HUES6 (cell line): ENCODE measurements at regions not wholly inside any gene's neighbourhood (a gene's known extent, or its start where the extent isn't known, plus 50 kb on each side); places are given as distances from the start of the nearest gene placed in this dataset.
"Not testable (repeated sequence)": the region's sequence is repeated elsewhere in the genome, so short reads cannot be mapped to it uniquely, and the experiment has no call there.

ENCODE experiments used
- H3K27ac ChIP-seq: 2 replicates; pipeline ENCODE4 v1.7.0; 2013; ENCODE audit warnings: low read depth, mild to moderate bottlenecking, low read length, inconsistent platforms
- H3K27me3 ChIP-seq: 2 replicates; pipeline ENCODE4 v1.6.1; 2013; ENCODE audit warnings: low read length; ENCODE audit not compliant: control insufficient read depth, insufficient read depth
- H3K36me3 ChIP-seq: 2 replicates; pipeline ENCODE4 v1.6.1; 2013; ENCODE audit warnings: low read length; ENCODE audit not compliant: control insufficient read depth, insufficient read depth
- H3K4me1 ChIP-seq: 2 replicates; pipeline ENCODE4 v1.6.1; 2013; ENCODE audit warnings: low read length; ENCODE audit not compliant: control insufficient read depth, insufficient read depth
- H3K4me3 ChIP-seq: 2 replicates; pipeline ENCODE4 v1.5.1; 2013; ENCODE audit warnings: low read depth, low read length
- H3K9ac ChIP-seq: one replicate; pipeline ENCODE4 v1.6.1; 2013; ENCODE audit warnings: mild to moderate bottlenecking, low read length
- H3K9me3 ChIP-seq: 2 replicates; pipeline ENCODE4 v1.6.1; 2013; ENCODE audit warnings: low read depth, low read length; ENCODE audit not compliant: control insufficient read depth, insufficient read depth

- H3K9ac ChIP-seq, result peak overlapping the region; percentile 65
- H3K27me3 ChIP-seq, result no peaks in the 10 kb centered on the region
- H3K36me3 ChIP-seq, result no peaks in the 10 kb centered on the region; the same call in 1 of the 2 replicates
- H3K4me3 ChIP-seq, result no peak overlapping the region
- H3K9me3 ChIP-seq, result peaks cover 6% of the 10 kb centered on the region; the same call in 1 of the 2 replicates
- peak overlapping the region; percentile 89; the same call in 1 of the 2 replicates for H3K27ac ChIP-seq
- H3K4me1 ChIP-seq, result peaks cover 24% of the 10 kb centered on the region
These were observed 605.3 kb downstream of the KCNT2 start for GRCh38 chr1:196002906-196003305.

- peaks cover 24% of the 10 kb centered on the region for H3K4me1 ChIP-seq
- H3K27ac ChIP-seq, result peak overlapping the region; percentile 89; the same call in 1 of the 2 replicates
- H3K9ac ChIP-seq, result peak overlapping the region; percentile 10
- H3K4me3 ChIP-seq, H3K36me3 ChIP-seq, H3K9me3 ChIP-seq, H3K27me3 ChIP-seq: not testable (repeated sequence)
These were observed 605.9 kb downstream of the KCNT2 start for GRCh38 chr1:196002296-196002695.

GRCh38 chr1:196001188-196001587, 607.1 kb downstream of the KCNT2 start:
- no peaks in the 10 kb centered on the region; the same call in 1 of the 2 replicates for H3K36me3 ChIP-seq
- peaks cover 6% of the 10 kb centered on the region; the same call in 1 of the 2 replicates for H3K9me3 ChIP-seq
- no peak overlapping the region for H3K27ac ChIP-seq
- no peaks in the 10 kb centered on the region for H3K27me3 ChIP-seq
- H3K4me3 ChIP-seq, result no peak overlapping the region
- peaks cover 24% of the 10 kb centered on the region for H3K4me1 ChIP-seq
- H3K9ac ChIP-seq, result no peak overlapping the region

- H3K36me3 ChIP-seq, result no peaks in the 10 kb centered on the region; the same call in 1 of the 2 replicates
- no peak overlapping the region for H3K4me3 ChIP-seq
- no peak overlapping the region for H3K27ac ChIP-seq
- H3K4me1 ChIP-seq, result peaks cover 18% of the 10 kb centered on the region
- peaks cover 6% of the 10 kb centered on the region; the same call in 1 of the 2 replicates for H3K9me3 ChIP-seq
- no peaks in the 10 kb centered on the region for H3K27me3 ChIP-seq
- H3K9ac ChIP-seq, result no peak overlapping the region
These were observed 609.2 kb downstream of the KCNT2 start for GRCh38 chr1:195999022-195999421.

GRCh38 chr1:195981448-195982139, 626.6 kb downstream of the KCNT2 start:
- Histone ChIP-seq H3K27ac (no peak overlapping the region), H3K4me3 (no peak overlapping the region), H3K9ac (no peak overlapping the region), H3K36me3 (no peaks in the 10 kb centered on the region), H3K27me3 (no peaks in the 10 kb centered on the region), H3K4me1 (no peaks in the 10 kb centered on the region), H3K9me3 (no peaks in the 10 kb centered on the region)

- Histone ChIP-seq H3K9ac (no peak overlapping the region), H3K27ac (no peak overlapping the region), H3K27me3 (no peaks in the 10 kb centered on the region), H3K4me3 (no peak overlapping the region), H3K4me1 (no peaks in the 10 kb centered on the region), H3K36me3 (no peaks in the 10 kb centered on the region), H3K9me3 (no peaks in the 10 kb centered on the region)
These were observed 628.6 kb downstream of the KCNT2 start for GRCh38 chr1:195979646-195980045.

GRCh38 chr1:195973311-195973904, 634.8 kb downstream of the KCNT2 start:
- Histone ChIP-seq H3K36me3 (no peaks in the 10 kb centered on the region), H3K9me3 (no peaks in the 10 kb centered on the region), H3K9ac (no peak overlapping the region), H3K27me3 (no peaks in the 10 kb centered on the region), H3K27ac (no peak overlapping the region), H3K4me1 (no peaks in the 10 kb centered on the region), H3K4me3 (no peak overlapping the region)

DNA sequence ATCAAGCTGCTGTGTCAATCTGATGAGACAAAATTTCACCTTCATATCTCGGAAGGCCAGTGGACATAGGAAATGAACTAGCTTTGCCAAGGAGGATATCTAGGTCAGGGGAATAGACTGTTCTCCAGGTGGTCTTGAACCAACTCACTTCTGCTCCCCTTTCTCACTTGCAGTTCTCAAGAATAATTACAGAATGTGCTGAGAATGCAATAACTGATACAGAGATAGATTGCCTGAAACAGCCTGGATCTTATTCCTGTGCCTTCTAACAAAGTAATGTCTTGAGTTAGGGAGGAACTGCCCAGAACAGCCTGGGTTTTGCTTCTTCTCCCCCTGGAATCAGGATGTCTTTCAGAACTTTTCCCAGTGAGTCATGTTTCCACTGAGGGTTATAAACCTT, 636.7 kb downstream of the KCNT2 start:
- no peak overlapping the region for H3K27ac ChIP-seq
- H3K9ac ChIP-seq, result no peak overlapping the region
- no peaks in the 10 kb centered on the region for H3K36me3 ChIP-seq
- no peaks in the 10 kb centered on the region for H3K9me3 ChIP-seq
- H3K27me3 ChIP-seq, result no peaks in the 10 kb centered on the region
- H3K4me1 ChIP-seq, result no peaks in the 10 kb centered on the region
- H3K4me3 ChIP-seq, result no peak overlapping the region

DNA sequence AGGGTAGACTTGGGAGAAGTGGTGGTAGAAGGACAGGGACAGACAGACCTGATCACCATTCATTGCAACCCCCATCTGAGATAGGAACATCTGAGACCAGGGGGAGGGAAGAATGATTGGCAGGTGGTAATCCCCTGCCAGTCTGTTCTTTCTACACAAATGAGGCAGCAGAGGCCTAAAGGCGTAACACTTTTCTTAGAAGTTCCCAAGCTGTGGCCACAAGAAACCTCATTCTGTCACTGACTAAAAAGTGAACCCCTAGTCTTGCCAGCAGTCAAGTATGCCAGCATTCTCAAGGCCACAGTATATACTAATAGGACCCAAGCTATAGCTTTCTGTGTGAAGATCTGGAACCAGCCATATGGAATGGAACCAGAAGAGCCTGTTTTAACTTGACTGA, 638.0 kb downstream of the KCNT2 start:
- Histone ChIP-seq H3K9me3 (no peaks in the 10 kb centered on the region), H3K27me3 (no peaks in the 10 kb centered on the region), H3K36me3 (no peaks in the 10 kb centered on the region), H3K27ac (no peak overlapping the region), H3K4me1 (no peaks in the 10 kb centered on the region), H3K9ac (no peak overlapping the region), H3K4me3 (no peak overlapping the region)

DNA sequence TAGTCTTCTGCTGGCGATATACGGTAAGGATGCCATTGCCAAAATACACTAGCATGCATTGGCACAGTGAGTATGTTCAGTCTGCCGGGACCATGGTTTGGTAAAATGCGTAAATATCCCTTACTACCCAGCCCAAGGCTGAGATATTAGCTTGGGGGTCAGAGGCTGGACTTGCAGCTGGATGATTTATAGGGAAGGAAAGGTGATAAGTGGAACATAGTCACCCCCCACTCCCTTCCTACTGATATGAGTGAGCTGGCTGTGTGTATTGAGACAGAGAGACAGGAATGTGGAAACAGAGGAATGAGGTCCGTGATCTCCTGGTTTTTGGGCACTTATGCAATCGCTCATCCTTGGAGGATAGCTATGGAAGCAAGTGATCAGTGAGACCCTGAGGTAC, 642.8 kb downstream of the KCNT2 start:
- Histone ChIP-seq H3K27ac (no peak overlapping the region), H3K36me3 (no peaks in the 10 kb centered on the region), H3K9ac (no peak overlapping the region)

DNA sequence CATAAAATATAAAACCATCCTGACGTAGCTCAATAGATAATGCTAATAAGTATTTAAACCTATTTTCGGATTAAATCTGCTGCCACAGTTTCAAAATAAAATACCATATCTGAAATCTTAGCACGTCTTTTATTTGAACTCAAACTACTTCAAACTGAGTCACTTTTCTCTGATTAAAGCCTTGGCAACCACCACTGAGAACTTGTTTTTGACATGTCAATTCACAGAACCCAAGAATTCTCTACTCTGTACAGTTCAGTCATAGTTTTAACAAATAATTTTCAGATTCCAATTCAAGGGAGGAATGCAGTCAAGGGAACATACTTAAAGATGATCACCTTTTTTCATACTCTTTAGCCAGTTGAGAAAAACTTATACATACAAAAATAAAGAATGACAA, 643.2 kb downstream of the KCNT2 start:
- Histone ChIP-seq H3K36me3 (no peaks in the 10 kb centered on the region), H3K4me3 (no peak overlapping the region), H3K27me3 (no peaks in the 10 kb centered on the region), H3K4me1 (no peaks in the 10 kb centered on the region), H3K27ac (no peak overlapping the region), H3K9me3 (no peaks in the 10 kb centered on the region), H3K9ac (no peak overlapping the region)

More for the DNA sequence above, 642.8 kb downstream of the KCNT2 start:
- Histone ChIP-seq H3K4me3 (no peak overlapping the region), H3K27me3 (no peaks in the 10 kb centered on the region), H3K9me3 (no peaks in the 10 kb centered on the region), H3K4me1 (no peaks in the 10 kb centered on the region)
